WTC11 (cell line): ENCODE measurements at regions not wholly inside any gene's neighbourhood (a gene's known extent, or its start where the extent isn't known, plus 50 kb on each side); places are given as distances from the start of the nearest gene placed in this dataset.
"Not testable (repeated sequence)": the region's sequence is repeated elsewhere in the genome, so short reads cannot be mapped to it uniquely, and the experiment has no call there.

Experiments used
- ATAC-seq: fragments of 200-7000 bp; cut with Tn5 transposase; 2 replicates; pipeline ENCODE4 v1.10.0; 2021; ENCODE audit warnings: mild to moderate bottlenecking, moderate library complexity
- CTCF ChIA-PET: fragments of 300-600 bp; sonication (Branson Sonifier 250); formaldehyde crosslinking; loops from one replicate; lab custom pipeline; 2021; ENCODE audit warnings: antibody characterized with exemption; lab: Charles Lee
- POLR2A ChIA-PET: fragments of 350-600 bp; sonication (Branson Sonifier 250); formaldehyde crosslinking; loops from one replicate; lab custom pipeline; 2021; ENCODE audit warnings: antibody characterized with exemption; lab: Charles Lee
- DNase-seq: peaks from one replicate; pipeline ENCODE4 v3.0.0; 2021; ENCODE audit warnings: low spot score
- H3K27ac Mint-ChIP-seq: 2 replicates; pipeline ENCODE4 v1.8.0; 2021; ENCODE audit warnings: mixed read lengths
- H3K27me3 Mint-ChIP-seq: 2 replicates; pipeline ENCODE4 v1.8.0; 2021; ENCODE audit warnings: low read depth, mild to moderate bottlenecking, moderate library complexity, mixed read lengths
- H3K36me3 Mint-ChIP-seq: 2 replicates; pipeline ENCODE4 v1.8.0; 2021; ENCODE audit warnings: mixed read lengths
- H3K4me1 Mint-ChIP-seq: 2 replicates; pipeline ENCODE4 v1.8.0; 2022; ENCODE audit warnings: mixed read lengths
- H3K4me3 Mint-ChIP-seq: 2 replicates; pipeline ENCODE4 v1.8.0; 2021; ENCODE audit warnings: mild to moderate bottlenecking, moderate library complexity, mixed read lengths
- H3K9me3 Mint-ChIP-seq: 2 replicates; pipeline ENCODE4 v1.8.0; 2021; ENCODE audit warnings: mixed read lengths
- AR ChIP-seq: fragments of 250-450 bp; sonication (Bioruptor Pico); IDR thresholded peaks from 2 replicates; pipeline ENCODE4 v1.9.0; 2021; ENCODE audit warnings: mild to moderate bottlenecking
- CBFB ChIP-seq: sonication (generic); formaldehyde crosslinking; IDR thresholded peaks from 2 replicates; pipeline ENCODE4 v1.8.1; 2022; ENCODE audit warnings: mild to moderate bottlenecking, low read depth, missing genetic modification reagents
- CREM ChIP-seq: sonication (generic); formaldehyde crosslinking; IDR thresholded peaks from 2 replicates; pipeline ENCODE4 v1.8.1; 2022; ENCODE audit warnings: mild to moderate bottlenecking, missing genetic modification reagents, moderate library complexity
- HMGA2 ChIP-seq: fragments of 250-450 bp; sonication (Bioruptor Pico); IDR thresholded peaks from 2 replicates; pipeline ENCODE4 v1.4.0; 2021; ENCODE audit warnings: mild to moderate bottlenecking, moderate library complexity
- JAZF1 ChIP-seq: fragments of 250-450 bp; sonication (Bioruptor Pico); IDR thresholded peaks from 2 replicates; pipeline ENCODE4 v1.9.0; 2021; ENCODE audit warnings: moderate library complexity, mild to moderate bottlenecking, inconsistent platforms
- JUN ChIP-seq: sonication (generic); formaldehyde crosslinking; IDR thresholded peaks from 2 replicates; pipeline ENCODE4 v1.8.0; 2023; ENCODE audit warnings: mild to moderate bottlenecking, missing genetic modification reagents
- MYBL2 ChIP-seq: sonication (generic); formaldehyde crosslinking; IDR thresholded peaks from 2 replicates; pipeline ENCODE4 v1.8.1; 2023; ENCODE audit warnings: mild to moderate bottlenecking, moderate library complexity, missing genetic modification reagents
- NR1H2 ChIP-seq: sonication (generic); formaldehyde crosslinking; IDR thresholded peaks from 2 replicates; pipeline ENCODE4 v1.9.0; 2021; ENCODE audit warnings: mild to moderate bottlenecking, moderate library complexity, missing genetic modification reagents
- RELA ChIP-seq: sonication (generic); formaldehyde crosslinking; IDR thresholded peaks from 2 replicates; pipeline ENCODE4 v1.8.1; 2022; ENCODE audit warnings: missing genetic modification reagents, mild to moderate bottlenecking, borderline replicate concordance
- SMAD3 ChIP-seq: sonication (generic); formaldehyde crosslinking; IDR thresholded peaks from 2 replicates; pipeline ENCODE4 v1.8.0; 2022; ENCODE audit warnings: missing genetic modification reagents, mild to moderate bottlenecking, borderline replicate concordance
- TEAD1 ChIP-seq: sonication (generic); formaldehyde crosslinking; IDR thresholded peaks from 2 replicates; pipeline ENCODE4 v1.8.0; 2022; ENCODE audit warnings: mild to moderate bottlenecking, missing genetic modification reagents
- USF2 ChIP-seq: sonication (generic); formaldehyde crosslinking; IDR thresholded peaks from 2 replicates; pipeline ENCODE4 v1.8.1; 2023; ENCODE audit warnings: mild to moderate bottlenecking, missing genetic modification reagents, moderate library complexity
- ZNF219 ChIP-seq: sonication (generic); formaldehyde crosslinking; IDR thresholded peaks from 2 replicates; pipeline ENCODE4 v1.8.0; 2023; ENCODE audit warnings: missing genetic modification reagents, mild to moderate bottlenecking, borderline replicate concordance
- ZNF232 ChIP-seq: sonication (generic); formaldehyde crosslinking; IDR thresholded peaks from 2 replicates; pipeline ENCODE4 v1.8.0; 2022; ENCODE audit warnings: mild to moderate bottlenecking, missing genetic modification reagents
- ZNF317 ChIP-seq: sonication (generic); formaldehyde crosslinking; IDR thresholded peaks from 2 replicates; pipeline ENCODE4 v1.8.1; 2023; ENCODE audit warnings: low read depth, mild to moderate bottlenecking, moderate library complexity, missing genetic modification reagents, borderline replicate concordance
- ZNF396 ChIP-seq: fragments of 250-450 bp; sonication (Bioruptor Pico); IDR thresholded peaks from 2 replicates; pipeline ENCODE4 v1.8.0; 2021; ENCODE audit warnings: mild to moderate bottlenecking, moderate library complexity, borderline replicate concordance
- ZNF416 ChIP-seq: fragments of 250-450 bp; sonication (Bioruptor Pico); IDR thresholded peaks from 2 replicates; pipeline ENCODE4 v1.9.0; 2021; ENCODE audit warnings: mild to moderate bottlenecking, inconsistent platforms
- ZNF425 ChIP-seq: fragments of 250-450 bp; sonication (Bioruptor Pico); conservative IDR thresholded peaks from 2 replicates; pipeline ENCODE4 v1.9.0; 2021; ENCODE audit warnings: mild to moderate bottlenecking
- TF ChIP-seq, protein P1 (sequence below): fragments of 250-450 bp; sonication (Bioruptor Pico); IDR thresholded peaks from 2 replicates; pipeline ENCODE4 v1.8.0; 2021; ENCODE audit warnings: mild to moderate bottlenecking
- TF ChIP-seq, protein P2 (sequence below): sonication (generic); formaldehyde crosslinking; IDR thresholded peaks from 2 replicates; pipeline ENCODE4 v1.8.1; 2022; ENCODE audit warnings: low read depth, mild to moderate bottlenecking, moderate library complexity, missing genetic modification reagents, borderline replicate concordance

- Mint-ChIP-seq H3K27me3 (peaks cover 17% of the 10 kb centered on the region), H3K36me3 (peaks cover 28% of the 10 kb centered on the region), H3K9me3 (peaks cover 50% of the 10 kb centered on the region)
- ATAC-seq, DNase-seq, POLR2A ChIA-PET, H3K4me3 Mint-ChIP-seq, H3K4me1 Mint-ChIP-seq, CTCF ChIA-PET, H3K27ac Mint-ChIP-seq: not testable (repeated sequence)
Observed at GRCh38 chr2:37722971-37723370, 51.5 kb upstream of the CDC42EP3 start.

DNA sequence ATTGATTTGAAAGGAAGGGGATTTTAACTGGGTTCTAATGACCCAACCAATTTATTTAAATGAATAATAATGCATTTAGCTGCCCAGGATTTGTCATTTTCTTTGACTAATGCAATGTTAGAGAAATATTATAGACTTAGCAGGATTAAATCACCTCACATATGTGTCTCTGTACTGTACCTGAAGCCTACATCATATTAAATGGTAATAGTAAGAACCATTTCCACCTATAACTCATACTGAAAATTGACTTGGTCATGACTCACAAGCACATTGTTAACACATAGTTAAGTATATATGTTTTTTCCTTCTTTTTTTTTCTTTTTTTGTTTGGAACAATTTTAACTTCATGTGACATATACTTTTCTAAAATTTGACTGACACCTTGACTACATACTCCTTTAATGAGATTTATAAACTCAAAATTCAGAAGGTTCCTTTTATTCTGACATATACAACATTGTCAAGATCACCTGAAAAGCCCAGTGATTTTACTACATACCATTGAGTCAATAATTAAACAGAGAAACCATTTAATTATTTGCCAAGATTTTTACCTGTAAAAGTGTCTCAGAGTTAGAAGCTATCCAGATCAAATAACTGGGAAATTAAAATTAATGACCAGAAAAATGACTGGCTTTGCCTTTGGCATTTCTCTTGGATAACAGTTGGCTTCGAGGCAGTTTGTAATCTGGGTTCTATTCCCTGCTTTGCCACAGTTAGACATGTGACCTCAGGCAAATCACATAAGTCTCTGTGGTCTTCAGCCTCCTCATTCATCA, 58.8 kb upstream of the CDC42EP3 start:
- Mint-ChIP-seq H3K27ac (no peak overlapping the region), H3K27me3 (peaks cover 6% of the 10 kb centered on the region; the same call in 1 of the 2 replicates), H3K36me3 (peaks cover 5% of the 10 kb centered on the region; the same call in 1 of the 2 replicates), H3K9me3 (peaks cover 11% of the 10 kb centered on the region), H3K4me1 (peaks cover 14% of the 10 kb centered on the region), H3K4me3 (no peak overlapping the region)
- ChIA-PET POLR2A (no interaction called here), CTCF (no interaction called here)
- TF ChIP-seq ZNF425 (CRISPR knock-in tag) (no peak), AR (no peak), RELA (CRISPR knock-in tag) (no peak), HMGA2 (no peak), USF2 (CRISPR knock-in tag) (no peak), JUN (CRISPR knock-in tag) (no peak), SMAD3 (no peak)
- TF ChIP-seq, protein P1, sequence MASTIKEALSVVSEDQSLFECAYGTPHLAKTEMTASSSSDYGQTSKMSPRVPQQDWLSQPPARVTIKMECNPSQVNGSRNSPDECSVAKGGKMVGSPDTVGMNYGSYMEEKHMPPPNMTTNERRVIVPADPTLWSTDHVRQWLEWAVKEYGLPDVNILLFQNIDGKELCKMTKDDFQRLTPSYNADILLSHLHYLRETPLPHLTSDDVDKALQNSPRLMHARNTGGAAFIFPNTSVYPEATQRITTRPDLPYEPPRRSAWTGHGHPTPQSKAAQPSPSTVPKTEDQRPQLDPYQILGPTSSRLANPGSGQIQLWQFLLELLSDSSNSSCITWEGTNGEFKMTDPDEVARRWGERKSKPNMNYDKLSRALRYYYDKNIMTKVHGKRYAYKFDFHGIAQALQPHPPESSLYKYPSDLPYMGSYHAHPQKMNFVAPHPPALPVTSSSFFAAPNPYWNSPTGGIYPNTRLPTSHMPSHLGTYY (CRISPR knock-in tag), result no peak
- no peak for ATAC-seq
- no peak for DNase-seq

GRCh38 chr2:37732412-37732811, 61.0 kb upstream of the CDC42EP3 start:
- ATAC-seq, H3K9me3 Mint-ChIP-seq, POLR2A ChIA-PET, CTCF ChIA-PET, DNase-seq, H3K36me3 Mint-ChIP-seq, H3K4me3 Mint-ChIP-seq, H3K27me3 Mint-ChIP-seq, H3K27ac Mint-ChIP-seq: not testable (repeated sequence)
- H3K4me1 Mint-ChIP-seq, result peaks cover 14% of the 10 kb centered on the region

GRCh38 chr2:37733251-37733650, 61.8 kb upstream of the CDC42EP3 start:
- Mint-ChIP-seq H3K4me1 (peaks cover 17% of the 10 kb centered on the region), H3K27ac (no peak overlapping the region), H3K27me3 (no peaks in the 10 kb centered on the region), H3K4me3 (no peak overlapping the region), H3K36me3 (no peaks in the 10 kb centered on the region), H3K9me3 (peaks cover 1% of the 10 kb centered on the region; the same call in 1 of the 2 replicates)
- CTCF ChIA-PET, result interaction anchor here (0.6 kb wide), 1 partner anchor 362 kb away, joined by 3 read pairs; no protein-coding TSS in a partner anchor
- no peak for DNase-seq
- POLR2A ChIA-PET, result interaction anchor here (0.6 kb wide), 2 partner anchors 37 to 551 kb away, joined by 3 to 4 read pairs; no protein-coding TSS in a partner anchor
- no peak for ATAC-seq
- TF ChIP-seq TEAD1 (CRISPR knock-in tag) (no peak), ZNF416 (CRISPR knock-in tag) (no peak), ZNF219 (CRISPR knock-in tag) (no peak), NR1H2 (CRISPR knock-in tag) (no peak), ZNF232 (CRISPR knock-in tag) (no peak), CBFB (CRISPR knock-in tag) (no peak), MYBL2 (CRISPR knock-in tag) (no peak), ZNF317 (CRISPR knock-in tag) (no peak), ZNF396 (CRISPR knock-in tag) (no peak), CREM (CRISPR knock-in tag) (no peak), JAZF1 (no peak)
- TF ChIP-seq, protein P2, sequence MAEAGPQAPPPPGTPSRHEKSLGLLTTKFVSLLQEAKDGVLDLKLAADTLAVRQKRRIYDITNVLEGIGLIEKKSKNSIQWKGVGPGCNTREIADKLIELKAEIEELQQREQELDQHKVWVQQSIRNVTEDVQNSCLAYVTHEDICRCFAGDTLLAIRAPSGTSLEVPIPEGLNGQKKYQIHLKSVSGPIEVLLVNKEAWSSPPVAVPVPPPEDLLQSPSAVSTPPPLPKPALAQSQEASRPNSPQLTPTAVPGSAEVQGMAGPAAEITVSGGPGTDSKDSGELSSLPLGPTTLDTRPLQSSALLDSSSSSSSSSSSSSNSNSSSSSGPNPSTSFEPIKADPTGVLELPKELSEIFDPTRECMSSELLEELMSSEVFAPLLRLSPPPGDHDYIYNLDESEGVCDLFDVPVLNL (CRISPR knock-in tag), result no peak
